Transverse colon (tissue), 4 donors: ENCODE measurements at regions not wholly inside any gene's neighbourhood (a gene's known extent, or its start where the extent isn't known, plus 50 kb on each side); places are given as distances from the start of the nearest gene placed in this dataset.

Source experiments
- CTCF ChIP-seq, 5 experiments: fragments of 200-600 bp in 3 of 5; fragments of 450-650 bp in 2 of 5; sonication (generic) in 3 of 5; IDR thresholded peaks; 1 replicate in 2 of 5; 2 replicates in 3 of 5; pipeline ENCODE4 v1.5.1; 2016 to 2017; ENCODE audit warnings: antibody characterized with exemption in 5 of 5, inconsistent platforms in 3 of 5, mild to moderate bottlenecking in 2 of 5, moderate library complexity in 1 of 5
- EP300 ChIP-seq: sonication (generic); formaldehyde crosslinking; IDR thresholded peaks from one replicate; pipeline ENCODE4 v1.6.1; 2017; ENCODE audit warnings: antibody characterized with exemption, low read depth
- POLR2A ChIP-seq: fragments of 450-650 bp; IDR thresholded peaks from one replicate; pipeline ENCODE4 v1.6.1; 2016; ENCODE audit warnings: antibody characterized with exemption, mild to moderate bottlenecking, moderate library complexity
- POLR2AphosphoS5 ChIP-seq, 3 donors: sonication (generic); formaldehyde crosslinking; IDR thresholded peaks; one replicate each; pipeline ENCODE4 v1.6.1; 2016; ENCODE audit warnings: antibody characterized with exemption in 3 of 3

GRCh38 chr5:143606043-143606752, 202.7 kb upstream of the NR3C1 start:
- TF ChIP-seq CTCF (IDR thresholded peaks at IDR 0.05) = no peak
- no peak for TF ChIP-seq POLR2AphosphoS5 (IDR thresholded peaks at IDR 0.05)
- no peak for TF ChIP-seq POLR2A
- no peak for TF ChIP-seq EP300
